ENCODE measurements at regions not wholly inside any gene's neighbourhood (a gene's known extent, or its start where the extent isn't known, plus 50 kb on each side); places are given as distances from the start of the nearest gene placed in this dataset.

GRCh38 chr11:97607291-97608000 is 1217.6 kb downstream of the JRKL start:
- TF ChIP-seq MAX (IDR thresholded peaks at IDR 0.05; ENCODE audit: low read depth, low read length) = no peak
- TF ChIP-seq POLR2A (IDR thresholded peaks at IDR 0.05; ENCODE audit: extremely low read depth, insufficient read length) = no peak
- no peak for TF ChIP-seq CTCF (IDR thresholded peaks at IDR 0.05; ENCODE audit: low read depth, low read length)
- TF ChIP-seq MYC (IDR thresholded peaks at IDR 0.05; ENCODE audit: low read depth, low read length) = no peak
- H3K4me3 ChIP-seq (ENCODE audit: low read depth, low read length) = no peak overlapping the region
- DNase-seq (ENCODE audit: low read depth) = no peak

- no peak overlapping the region for H3K4me3 ChIP-seq (ENCODE audit: low read depth, low read length)
- no peak for TF ChIP-seq MAX (IDR thresholded peaks at IDR 0.05; ENCODE audit: low read depth, low read length)
- TF ChIP-seq CTCF (IDR thresholded peaks at IDR 0.05; ENCODE audit: low read depth, low read length) = peak; percentile 19
- peak; percentile 34 for DNase-seq (ENCODE audit: low read depth)
These were observed 1220.2 kb downstream of the JRKL start for GRCh38 chr11:97610000-97610399.

GRCh38 chr11:97610854-97611253 is 1221.0 kb downstream of the JRKL start:
- DNase-seq (ENCODE audit: low read depth) = no peak
- TF ChIP-seq MYC (IDR thresholded peaks at IDR 0.05; ENCODE audit: low read depth, low read length) (no peak), MAX (IDR thresholded peaks at IDR 0.05; ENCODE audit: low read depth, low read length) (no peak), CTCF (IDR thresholded peaks at IDR 0.05; ENCODE audit: low read depth, low read length) (peak; percentile 17)
- no peak overlapping the region for H3K4me3 ChIP-seq (ENCODE audit: low read depth, low read length)

- DNase-seq (ENCODE audit: low read depth) = no peak
- TF ChIP-seq MAX (IDR thresholded peaks at IDR 0.05; ENCODE audit: low read depth, low read length) (no peak), MYC (IDR thresholded peaks at IDR 0.05; ENCODE audit: low read depth, low read length) (no peak), CTCF (IDR thresholded peaks at IDR 0.05; ENCODE audit: low read depth, low read length) (no peak), POLR2A (IDR thresholded peaks at IDR 0.05; ENCODE audit: extremely low read depth, insufficient read length) (no peak)
- H3K4me3 ChIP-seq (ENCODE audit: low read depth, low read length) = no peak overlapping the region
These were observed 1221.5 kb downstream of the JRKL start for GRCh38 chr11:97611345-97611744.

GRCh38 chr11:97614606-97615005 is 1224.8 kb downstream of the JRKL start:
- DNase-seq (ENCODE audit: low read depth) = no peak
- TF ChIP-seq MYC (IDR thresholded peaks at IDR 0.05; ENCODE audit: low read depth, low read length) (no peak), CTCF (IDR thresholded peaks at IDR 0.05; ENCODE audit: low read depth, low read length) (no peak), POLR2A (IDR thresholded peaks at IDR 0.05; ENCODE audit: extremely low read depth, insufficient read length) (no peak), MAX (IDR thresholded peaks at IDR 0.05; ENCODE audit: low read depth, low read length) (no peak)
- no peak overlapping the region for H3K4me3 ChIP-seq (ENCODE audit: low read depth, low read length)

Measured in NB4 (cell line).